GM12878 (cell line): ENCODE measurements at regions not wholly inside any gene's neighbourhood (a gene's known extent, or its start where the extent isn't known, plus 50 kb on each side); places are given as distances from the start of the nearest gene placed in this dataset.

Experiments
- CREB1 ChIP-seq: IDR thresholded peaks from 2 replicates; pipeline ENCODE4 v1.6.1; 2012; ENCODE audit warnings: low read depth, mild to moderate bottlenecking, inconsistent platforms
- IKZF1 ChIP-seq: fragments of 450-650 bp; conservative IDR thresholded peaks from 2 replicates; pipeline ENCODE4 v1.6.1; 2017; ENCODE audit warnings: antibody characterized with exemption, mild to moderate bottlenecking
- KLF5 ChIP-seq: fragments of 450-650 bp; IDR thresholded peaks from 2 replicates; pipeline ENCODE4 v1.6.1; 2014; ENCODE audit warnings: mild to moderate bottlenecking; ENCODE audit not compliant: partially characterized antibody
- POU2F2 ChIP-seq: IDR thresholded peaks from 3 replicates; pipeline ENCODE4 v1.6.1; 2011; ENCODE audit warnings: low read depth, mild to moderate bottlenecking, low read length, borderline replicate concordance
- SPI1 ChIP-seq: IDR thresholded peaks from 2 replicates; pipeline ENCODE4 v1.6.1; 2011; ENCODE audit warnings: low read depth, mild to moderate bottlenecking, low read length, moderate library complexity, borderline replicate concordance; ENCODE audit not compliant: insufficient read depth
- SRF ChIP-seq, 2 experiments: IDR thresholded peaks; 2 replicates each; pipeline ENCODE4 v1.6.1; 2011; ENCODE audit warnings: low read depth in 2 of 2, low read length in 2 of 2, mild to moderate bottlenecking in 1 of 2, moderate library complexity in 1 of 2
- TBL1XR1 ChIP-seq: IDR thresholded peaks from 2 replicates; pipeline ENCODE4 v1.6.1; 2012; ENCODE audit warnings: low read depth, low read length, improper control_type of control experiment
- ZNF274 ChIP-seq: IDR thresholded peaks from one replicate; pipeline ENCODE4 v1.8.0; 2011; ENCODE audit not compliant: insufficient read length, insufficient read depth
- TF ChIP-seq, protein P1 (sequence below): IDR thresholded peaks from 2 replicates; pipeline ENCODE4 v1.6.1; 2012; ENCODE audit warnings: mild to moderate bottlenecking, low read depth, low read length
- TF ChIP-seq, protein P2 (sequence below): fragments of 450-650 bp; IDR thresholded peaks from 2 replicates; pipeline ENCODE4 v1.6.1; 2018; ENCODE audit warnings: borderline replicate concordance, mild to moderate bottlenecking; ENCODE audit not compliant: partially characterized antibody

DNA sequence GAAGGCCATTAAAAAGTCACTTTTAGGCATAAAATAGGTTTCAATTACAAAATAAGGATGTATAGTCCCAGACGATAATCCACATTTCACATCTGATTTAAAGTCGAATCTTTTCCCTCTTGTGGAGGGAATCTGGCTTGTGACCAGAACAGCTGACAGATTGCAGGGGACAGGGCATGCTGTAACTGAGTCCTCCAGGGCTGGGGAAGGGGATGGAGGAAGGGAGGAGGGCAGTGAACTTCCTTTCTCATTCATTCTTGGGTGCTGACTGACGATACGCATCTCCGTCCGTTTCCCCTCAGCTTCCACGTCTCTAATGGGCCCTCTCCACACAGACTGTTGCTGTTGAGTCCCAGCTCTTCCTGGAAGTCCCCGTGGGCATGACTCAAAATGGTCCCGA, 108.1 kb upstream of the CSF3R start (continued):
- TF ChIP-seq ZNF274 (no peak), SPI1 (no peak), TBL1XR1 (no peak), KLF5 (no peak), SRF (IDR thresholded peaks at IDR 0.05; ENCODE audit: low read depth in 2 of 2, low read length in 2 of 2) (no peak), POU2F2 (no peak), IKZF1 (no peak), CREB1 (no peak)
- TF ChIP-seq, protein P1, sequence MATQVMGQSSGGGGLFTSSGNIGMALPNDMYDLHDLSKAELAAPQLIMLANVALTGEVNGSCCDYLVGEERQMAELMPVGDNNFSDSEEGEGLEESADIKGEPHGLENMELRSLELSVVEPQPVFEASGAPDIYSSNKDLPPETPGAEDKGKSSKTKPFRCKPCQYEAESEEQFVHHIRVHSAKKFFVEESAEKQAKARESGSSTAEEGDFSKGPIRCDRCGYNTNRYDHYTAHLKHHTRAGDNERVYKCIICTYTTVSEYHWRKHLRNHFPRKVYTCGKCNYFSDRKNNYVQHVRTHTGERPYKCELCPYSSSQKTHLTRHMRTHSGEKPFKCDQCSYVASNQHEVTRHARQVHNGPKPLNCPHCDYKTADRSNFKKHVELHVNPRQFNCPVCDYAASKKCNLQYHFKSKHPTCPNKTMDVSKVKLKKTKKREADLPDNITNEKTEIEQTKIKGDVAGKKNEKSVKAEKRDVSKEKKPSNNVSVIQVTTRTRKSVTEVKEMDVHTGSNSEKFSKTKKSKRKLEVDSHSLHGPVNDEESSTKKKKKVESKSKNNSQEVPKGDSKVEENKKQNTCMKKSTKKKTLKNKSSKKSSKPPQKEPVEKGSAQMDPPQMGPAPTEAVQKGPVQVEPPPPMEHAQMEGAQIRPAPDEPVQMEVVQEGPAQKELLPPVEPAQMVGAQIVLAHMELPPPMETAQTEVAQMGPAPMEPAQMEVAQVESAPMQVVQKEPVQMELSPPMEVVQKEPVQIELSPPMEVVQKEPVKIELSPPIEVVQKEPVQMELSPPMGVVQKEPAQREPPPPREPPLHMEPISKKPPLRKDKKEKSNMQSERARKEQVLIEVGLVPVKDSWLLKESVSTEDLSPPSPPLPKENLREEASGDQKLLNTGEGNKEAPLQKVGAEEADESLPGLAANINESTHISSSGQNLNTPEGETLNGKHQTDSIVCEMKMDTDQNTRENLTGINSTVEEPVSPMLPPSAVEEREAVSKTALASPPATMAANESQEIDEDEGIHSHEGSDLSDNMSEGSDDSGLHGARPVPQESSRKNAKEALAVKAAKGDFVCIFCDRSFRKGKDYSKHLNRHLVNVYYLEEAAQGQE = no peak
- TF ChIP-seq, protein P2, sequence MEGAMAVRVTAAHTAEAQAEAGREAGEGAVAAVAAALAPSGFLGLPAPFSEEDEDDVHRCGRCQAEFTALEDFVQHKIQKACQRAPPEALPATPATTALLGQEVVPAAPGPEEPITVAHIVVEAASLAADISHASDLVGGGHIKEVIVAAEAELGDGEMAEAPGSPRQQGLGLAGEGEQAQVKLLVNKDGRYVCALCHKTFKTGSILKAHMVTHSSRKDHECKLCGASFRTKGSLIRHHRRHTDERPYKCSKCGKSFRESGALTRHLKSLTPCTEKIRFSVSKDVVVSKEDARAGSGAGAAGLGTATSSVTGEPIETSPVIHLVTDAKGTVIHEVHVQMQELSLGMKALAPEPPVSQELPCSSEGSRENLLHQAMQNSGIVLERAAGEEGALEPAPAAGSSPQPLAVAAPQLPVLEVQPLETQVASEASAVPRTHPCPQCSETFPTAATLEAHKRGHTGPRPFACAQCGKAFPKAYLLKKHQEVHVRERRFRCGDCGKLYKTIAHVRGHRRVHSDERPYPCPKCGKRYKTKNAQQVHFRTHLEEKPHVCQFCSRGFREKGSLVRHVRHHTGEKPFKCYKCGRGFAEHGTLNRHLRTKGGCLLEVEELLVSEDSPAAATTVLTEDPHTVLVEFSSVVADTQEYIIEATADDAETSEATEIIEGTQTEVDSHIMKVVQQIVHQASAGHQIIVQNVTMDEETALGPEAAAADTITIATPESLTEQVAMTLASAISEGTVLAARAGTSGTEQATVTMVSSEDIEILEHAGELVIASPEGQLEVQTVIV = no peak
